ENCODE measurements at regions not wholly inside any gene's neighbourhood (a gene's known extent, or its start where the extent isn't known, plus 50 kb on each side); places are given as distances from the start of the nearest gene placed in this dataset.

GRCh38 chr17:34773036-34773435 is 188.2 kb downstream of the CCT6B start:
- intact Hi-C loops (cut with DNase I): no loop called here
- DNase-seq: no peak
- WGBS (ENCODE audit: insufficient coverage, low coverage, low lambda C conversion rate, missing lambda C conversion rate): 39% methylated on average over 4 of the region's 4 CpGs
- no peaks in the 10 kb centered on the region for H3K4me1 ChIP-seq
- no peaks in the 10 kb centered on the region for H3K27me3 ChIP-seq
- H3K27ac ChIP-seq: no peak overlapping the region
- H3K9me3 ChIP-seq: no peaks in the 10 kb centered on the region
- no peak overlapping the region for H3K4me3 ChIP-seq
- H3K36me3 ChIP-seq: no peaks in the 10 kb centered on the region
- ATAC-seq: no peak
- TF ChIP-seq POLR2A (IDR thresholded peaks at IDR 0.05): no peak
- no peak for TF ChIP-seq CTCF (IDR thresholded peaks at IDR 0.05)

- TF ChIP-seq POLR2A (IDR thresholded peaks at IDR 0.05): no peak
- no peak for TF ChIP-seq CTCF (IDR thresholded peaks at IDR 0.05)
- no peak for DNase-seq
- no peak overlapping the region for H3K27ac ChIP-seq
- ATAC-seq: no peak
- no CpG with 5 or more reads among the region's 5 CpGs for whole genome bisulfite sequencing (ENCODE audit: insufficient coverage, low coverage, low lambda C conversion rate, missing lambda C conversion rate)
- no peaks in the 10 kb centered on the region for H3K4me1 ChIP-seq
- intact Hi-C loops (cut with DNase I): no loop called here
- no peaks in the 10 kb centered on the region for H3K27me3 ChIP-seq
- no peaks in the 10 kb centered on the region for H3K9me3 ChIP-seq
- H3K36me3 ChIP-seq: no peaks in the 10 kb centered on the region
- H3K4me3 ChIP-seq: no peak overlapping the region
Observed at GRCh38 chr17:34771891-34772290, 189.4 kb downstream of the CCT6B start.

- no peaks in the 10 kb centered on the region for H3K9me3 ChIP-seq
- H3K36me3 ChIP-seq: no peaks in the 10 kb centered on the region
- H3K27me3 ChIP-seq: no peaks in the 10 kb centered on the region
- H3K4me1 ChIP-seq: no peaks in the 10 kb centered on the region
- WGBS (ENCODE audit: insufficient coverage, low coverage, low lambda C conversion rate, missing lambda C conversion rate): 44% methylated on average over 3 of the region's 3 CpGs
- no peak for TF ChIP-seq POLR2A (IDR thresholded peaks at IDR 0.05)
- H3K4me3 ChIP-seq: no peak overlapping the region
- H3K27ac ChIP-seq: no peak overlapping the region
- no peak for ATAC-seq
- intact Hi-C loops (cut with DNase I): no loop called here
- DNase-seq: no peak
Observed at GRCh38 chr17:34770586-34770985, 190.7 kb downstream of the CCT6B start.

- intact Hi-C loops (cut with DNase I): no loop called here
- no peak for DNase-seq
- no peaks in the 10 kb centered on the region for H3K9me3 ChIP-seq
- no peak for ATAC-seq
- H3K4me3 ChIP-seq: no peak overlapping the region
- TF ChIP-seq POLR2A (IDR thresholded peaks at IDR 0.05) (no peak), CTCF (IDR thresholded peaks at IDR 0.05) (no peak)
- H3K4me1 ChIP-seq: no peaks in the 10 kb centered on the region
- no peaks in the 10 kb centered on the region for H3K36me3 ChIP-seq
- WGBS (ENCODE audit: insufficient coverage, low coverage, low lambda C conversion rate, missing lambda C conversion rate): 71% methylated on average over 2 of the region's 2 CpGs
- H3K27ac ChIP-seq: no peak overlapping the region
- H3K27me3 ChIP-seq: no peaks in the 10 kb centered on the region
Observed at GRCh38 chr17:34769899-34770298, 190.5 kb downstream of the TMEM132E start.

GRCh38 chr17:34769049-34769448 is 189.7 kb downstream of the TMEM132E start:
- intact Hi-C loops (cut with DNase I): no loop called here
- TF ChIP-seq POLR2A (IDR thresholded peaks at IDR 0.05) (no peak), CTCF (IDR thresholded peaks at IDR 0.05) (no peak)
- H3K36me3 ChIP-seq: no peaks in the 10 kb centered on the region
- 38% methylated on average over 1 of the region's 2 CpGs for WGBS (ENCODE audit: insufficient coverage, low coverage, low lambda C conversion rate, missing lambda C conversion rate)
- no peaks in the 10 kb centered on the region for H3K4me1 ChIP-seq
- no peak overlapping the region for H3K27ac ChIP-seq
- DNase-seq (peak in 1 of 3 donors; percentile 12), ATAC-seq (no peak)
- H3K4me3 ChIP-seq: no peak overlapping the region
- H3K9me3 ChIP-seq: no peaks in the 10 kb centered on the region
- H3K27me3 ChIP-seq: no peaks in the 10 kb centered on the region

All from right lobe of liver (tissue), 6 donors.